HG02884 (cell line): ENCODE measurements at regions not wholly inside any gene's neighbourhood (a gene's known extent, or its start where the extent isn't known, plus 50 kb on each side); places are given as distances from the start of the nearest gene placed in this dataset.

Experiments
- ATAC-seq: cut with Tn5 transposase; IDR thresholded peaks from one replicate; pipeline ENCODE4 v1.9.1; 2021; ENCODE audit warnings: mild to moderate bottlenecking, moderate library complexity; ENCODE audit not compliant: unreplicated experiment

DNA sequence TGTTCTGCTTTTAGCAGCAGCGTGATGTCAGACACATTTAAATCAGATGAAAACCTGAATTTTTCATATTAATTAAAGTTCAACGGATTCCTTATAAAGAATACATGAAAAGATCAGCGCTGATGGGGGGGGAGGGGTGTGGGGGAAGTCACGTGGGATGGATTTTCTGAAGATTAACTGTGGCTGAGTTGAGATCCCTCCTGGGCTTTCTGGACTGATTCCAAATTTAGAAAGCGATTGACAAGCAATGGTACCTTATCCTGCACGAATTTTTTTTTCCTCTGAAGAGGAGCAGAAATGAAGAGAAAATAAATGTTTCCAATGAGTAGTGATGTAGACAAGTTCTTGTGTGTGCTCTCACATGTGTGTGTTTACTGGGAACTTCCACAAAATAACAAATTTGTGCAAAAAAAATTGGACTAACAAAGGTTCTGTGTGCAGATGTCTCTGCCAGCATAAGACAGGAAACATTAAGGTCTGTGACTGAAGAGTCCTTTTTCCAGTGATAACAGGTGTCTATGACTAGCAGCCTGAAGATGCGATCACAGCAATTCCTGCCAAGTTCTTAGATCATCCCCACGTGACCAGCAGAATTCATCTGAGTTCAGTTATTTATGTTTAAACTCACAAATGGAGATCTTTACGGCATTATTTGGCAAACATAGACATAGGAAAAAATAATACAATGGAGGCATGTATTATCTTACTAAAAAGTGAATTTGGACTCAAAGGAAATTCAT, 585.2 kb upstream of the CELF2 start:
- no peak for ATAC-seq

DNA sequence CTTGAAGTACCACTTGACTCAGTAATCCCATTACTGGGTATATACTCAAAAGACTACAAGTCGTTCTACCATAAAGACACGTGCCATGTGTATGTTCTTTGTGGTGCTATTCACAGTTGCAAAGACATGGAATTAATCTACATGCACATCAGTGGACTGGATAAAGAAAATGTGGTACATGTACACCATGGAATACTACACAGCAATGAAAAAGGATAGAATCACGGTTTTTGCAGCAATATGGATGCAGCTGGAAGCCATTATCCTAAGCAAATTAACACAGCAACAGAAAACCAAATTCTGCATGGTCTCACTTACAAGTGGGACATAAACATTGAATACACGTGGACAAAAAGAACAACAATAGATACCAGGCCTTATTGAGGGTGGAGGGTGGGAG, 583.4 kb upstream of the CELF2 start:
- no peak for ATAC-seq

DNA sequence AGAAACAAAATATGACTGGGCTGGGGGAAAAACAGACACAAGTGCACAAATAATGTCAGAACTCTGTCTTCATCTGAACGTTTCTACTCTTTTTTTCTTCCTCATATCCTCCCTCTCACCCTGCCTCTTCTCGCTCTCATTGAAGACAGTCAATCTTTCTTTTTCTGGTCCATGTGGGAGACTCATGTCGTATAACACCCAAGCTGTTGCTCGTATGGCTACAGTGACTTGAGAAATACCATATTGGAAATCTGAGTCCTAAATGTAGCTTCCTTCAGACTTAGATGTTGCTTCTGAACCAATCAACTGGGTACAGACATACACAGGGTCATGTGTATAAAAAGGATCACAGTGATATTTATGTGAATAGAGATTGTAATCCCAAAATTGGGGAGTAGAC, 579.8 kb upstream of the CELF2 start:
- no peak for ATAC-seq

GRCh38 chr10:10438335-10439100, 579.2 kb upstream of the CELF2 start:
- no peak for ATAC-seq

DNA sequence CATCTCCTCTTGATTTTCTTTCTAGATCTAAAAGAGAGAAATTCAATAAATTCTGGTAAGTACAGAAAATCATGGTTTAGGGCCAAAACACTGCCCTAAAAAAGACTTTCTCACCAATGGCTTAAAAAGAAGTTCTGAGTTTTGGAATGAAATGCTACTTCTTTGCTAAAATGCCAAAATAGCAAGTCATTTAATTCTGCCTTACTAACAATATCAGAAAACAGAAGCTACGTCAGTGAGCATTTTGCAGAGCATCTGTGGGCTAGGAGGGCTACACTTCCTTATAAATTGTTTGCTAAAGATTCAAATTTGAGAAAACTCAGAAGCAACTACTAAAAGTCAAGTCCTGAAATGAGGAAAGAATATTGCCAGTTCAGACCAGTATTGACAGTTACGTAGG, 560.8 kb upstream of the CELF2 start:
- ATAC-seq, result no peak

GRCh38 chr10:10460451-10460850, 557.2 kb upstream of the CELF2 start:
- no peak for ATAC-seq

- no peak for ATAC-seq
Observed at GRCh38 chr10:10462151-10462941, 555.3 kb upstream of the CELF2 start.

DNA sequence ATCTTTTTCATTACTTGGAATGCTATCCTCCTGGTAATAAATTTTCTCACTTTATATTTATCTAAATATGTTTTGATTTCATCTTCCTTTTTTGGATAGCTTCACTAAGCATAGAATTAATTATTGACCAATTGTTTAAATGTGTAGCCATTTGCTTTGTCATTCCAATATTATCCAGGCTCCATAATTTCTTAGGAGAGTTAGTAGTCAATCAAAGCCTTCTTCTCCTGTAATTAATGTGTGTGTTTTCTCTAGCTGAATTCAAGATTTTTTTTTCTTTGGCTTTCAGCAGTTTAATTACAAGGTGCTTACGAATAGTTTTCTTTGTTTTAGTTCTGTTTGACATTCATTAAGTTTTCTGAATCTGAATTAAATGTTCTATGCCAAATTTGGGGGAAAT, 545.9 kb upstream of the CELF2 start:
- ATAC-seq, result no peak

- no peak for ATAC-seq
Observed at GRCh38 chr10:10475812-10476211, 541.9 kb upstream of the CELF2 start.

DNA sequence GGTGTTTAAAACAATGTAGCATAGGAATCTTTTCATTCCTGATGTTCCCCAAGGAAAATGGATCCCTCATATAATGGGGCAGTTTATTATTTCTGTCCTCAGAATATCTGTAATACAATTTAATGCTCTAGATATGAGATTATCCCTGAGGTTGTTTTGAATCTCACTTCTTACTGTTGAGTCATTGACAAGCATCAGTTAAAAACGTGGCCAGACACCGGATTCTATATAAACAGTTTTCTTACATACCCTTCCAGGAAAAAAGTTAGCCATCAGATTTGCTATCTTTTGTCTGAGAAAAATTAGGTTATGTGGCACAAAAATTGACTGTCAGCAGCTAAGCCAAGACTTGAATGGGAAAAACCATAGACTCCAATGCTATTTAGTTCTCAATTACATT, 539.8 kb upstream of the CELF2 start:
- ATAC-seq, result no peak

GRCh38 chr10:10479465-10479864, 538.2 kb upstream of the CELF2 start:
- ATAC-seq, result no peak

GRCh38 chr10:10482613-10483012, 535.1 kb upstream of the CELF2 start:
- ATAC-seq, result no peak

DNA sequence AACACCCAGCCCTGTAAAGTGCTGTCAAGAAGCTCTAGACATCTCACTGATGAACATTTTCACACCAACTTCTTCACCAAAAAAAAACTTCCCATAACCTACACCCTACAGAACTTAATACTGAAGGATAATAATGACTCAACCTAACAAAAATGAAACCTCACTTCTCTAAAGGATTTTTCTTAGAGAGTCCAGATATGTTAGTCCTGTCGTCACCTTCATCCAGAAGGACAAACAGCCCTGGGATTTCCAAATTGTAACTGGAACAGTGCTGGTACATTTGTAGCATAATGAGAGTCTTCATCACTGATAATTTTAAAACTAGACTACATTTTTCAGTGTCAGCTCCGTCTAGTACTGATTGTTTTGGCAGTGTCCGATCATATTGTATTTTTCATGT, 528.6 kb upstream of the CELF2 start:
- no peak for ATAC-seq

DNA sequence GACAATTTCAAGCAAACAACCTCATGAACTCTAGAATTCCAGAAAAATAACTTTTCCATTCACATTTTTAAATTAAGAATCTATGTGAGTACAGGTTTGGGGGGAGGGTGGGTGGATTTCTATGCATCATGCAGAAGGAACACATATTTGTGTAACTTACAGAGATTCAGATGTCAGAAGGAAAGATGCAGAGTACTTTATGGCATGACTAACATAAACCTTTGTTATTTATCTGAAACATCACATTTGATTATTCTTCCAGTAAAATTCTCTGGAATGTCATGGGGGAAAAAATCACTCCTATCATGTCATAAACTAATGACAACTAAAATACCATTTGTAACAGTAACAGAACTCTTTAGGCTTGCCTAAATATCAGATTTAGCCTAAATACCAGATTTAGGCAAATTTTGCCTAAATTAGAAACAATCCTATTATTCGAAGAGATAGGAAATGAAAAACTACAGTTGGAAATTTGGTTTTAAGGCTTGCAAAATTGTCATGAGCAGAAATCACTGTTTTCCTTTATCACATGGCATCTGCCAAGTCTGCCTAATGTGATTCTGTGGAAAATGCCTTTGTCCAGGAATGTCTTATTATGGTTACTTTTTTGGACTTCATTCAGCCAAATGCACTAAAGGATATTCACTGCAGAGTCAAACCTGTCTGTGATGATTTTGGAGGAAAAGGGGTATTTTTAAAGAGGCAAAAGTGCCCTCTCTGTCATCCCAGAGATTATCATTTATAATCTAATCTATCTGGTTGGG, 527.7 kb upstream of the CELF2 start:
- ATAC-seq, result no peak

- ATAC-seq, result no peak
Observed at GRCh38 chr10:10490581-10490980, 527.1 kb upstream of the CELF2 start.

GRCh38 chr10:10492420-10492819, 525.3 kb upstream of the CELF2 start:
- ATAC-seq, result peak; percentile 55

DNA sequence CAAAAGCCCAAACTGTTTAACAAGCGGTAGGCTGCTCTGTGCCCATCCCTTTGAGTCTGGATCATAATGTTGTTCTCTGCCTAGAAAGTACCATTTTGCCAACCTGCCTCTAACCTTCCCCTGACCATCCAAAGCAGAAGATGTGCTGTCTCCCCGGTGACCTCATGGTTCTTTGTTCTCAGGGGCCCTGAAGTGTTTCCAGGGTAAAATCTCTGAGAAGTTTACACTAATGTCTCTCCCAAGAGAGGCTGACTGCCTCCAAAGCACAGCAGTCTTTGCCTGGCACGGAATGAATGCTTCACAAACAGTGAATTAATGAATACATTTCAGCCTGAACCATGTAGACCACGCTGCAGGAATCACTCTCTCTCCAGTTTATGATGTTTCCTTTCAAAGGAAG, 523.8 kb upstream of the CELF2 start:
- no peak for ATAC-seq

GRCh38 chr10:10497245-10497644, 520.4 kb upstream of the CELF2 start:
- ATAC-seq, result no peak

GRCh38 chr10:10498781-10499180, 518.9 kb upstream of the CELF2 start:
- no peak for ATAC-seq

DNA sequence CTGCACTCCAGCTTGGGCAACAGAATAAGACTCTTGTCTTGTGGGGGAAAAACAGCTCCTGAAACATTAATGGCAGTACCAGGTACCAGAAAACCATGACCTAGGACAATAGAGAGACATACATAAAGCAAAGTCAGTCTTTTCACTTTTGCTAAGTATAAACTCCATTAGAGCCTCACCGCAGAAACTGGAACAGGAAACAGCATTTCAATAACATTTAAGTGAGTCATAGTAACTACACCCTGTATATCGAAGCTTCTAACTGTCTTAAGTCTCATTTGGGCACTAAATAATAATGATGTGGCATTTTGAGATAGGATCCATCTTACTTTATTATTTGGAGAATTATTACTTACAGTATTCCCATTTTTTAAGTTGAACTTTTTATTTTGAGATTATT, 517.8 kb upstream of the CELF2 start:
- no peak for ATAC-seq

GRCh38 chr10:10500937-10501336, 516.7 kb upstream of the CELF2 start:
- no peak for ATAC-seq
